ENCODE measurements at regions not wholly inside any gene's neighbourhood (a gene's known extent, or its start where the extent isn't known, plus 50 kb on each side); places are given as distances from the start of the nearest gene placed in this dataset.

- no peak for TF ChIP-seq CTCF (IDR thresholded peaks at IDR 0.05; ENCODE audit: borderline replicate concordance, insufficient read depth, low read depth, low read length)
- no peak overlapping the region for H3K4me3 ChIP-seq (ENCODE audit: low read depth, low read length)
These were observed 579.1 kb downstream of the CCSER2 start for GRCh38 chr10:84907461-84908009.

- no peak for TF ChIP-seq CTCF (IDR thresholded peaks at IDR 0.05; ENCODE audit: borderline replicate concordance, insufficient read depth, low read depth, low read length)
- H3K4me3 ChIP-seq (ENCODE audit: low read depth, low read length): no peak overlapping the region
These were observed 580.1 kb downstream of the CCSER2 start for GRCh38 chr10:84908491-84908890.

GRCh38 chr10:84921701-84922100, 593.3 kb downstream of the CCSER2 start:
- no peak overlapping the region for H3K4me3 ChIP-seq (ENCODE audit: low read depth, low read length)
- no peak for TF ChIP-seq CTCF (IDR thresholded peaks at IDR 0.05; ENCODE audit: borderline replicate concordance, insufficient read depth, low read depth, low read length)

- no peak for TF ChIP-seq CTCF (IDR thresholded peaks at IDR 0.05; ENCODE audit: borderline replicate concordance, insufficient read depth, low read depth, low read length)
- H3K4me3 ChIP-seq (ENCODE audit: low read depth, low read length): no peak overlapping the region
These were observed 595.7 kb downstream of the CCSER2 start for GRCh38 chr10:84924131-84924530.

- no peak for TF ChIP-seq CTCF (IDR thresholded peaks at IDR 0.05; ENCODE audit: borderline replicate concordance, insufficient read depth, low read depth, low read length)
These were observed 597.1 kb downstream of the CCSER2 start for GRCh38 chr10:84925495-84925894.

GRCh38 chr10:84933402-84933801, 605.0 kb downstream of the CCSER2 start:
- H3K4me3 ChIP-seq (ENCODE audit: low read depth, low read length): no peak overlapping the region
- TF ChIP-seq CTCF (IDR thresholded peaks at IDR 0.05; ENCODE audit: borderline replicate concordance, insufficient read depth, low read depth, low read length): no peak

More at GRCh38 chr10:84925495-84925894, 597.1 kb downstream of the CCSER2 start:
- no peak overlapping the region for H3K4me3 ChIP-seq (ENCODE audit: low read depth, low read length)

GRCh38 chr10:84935772-84936171, 607.4 kb downstream of the CCSER2 start:
- H3K4me3 ChIP-seq (ENCODE audit: low read depth, low read length): no peak overlapping the region
- no peak for TF ChIP-seq CTCF (IDR thresholded peaks at IDR 0.05; ENCODE audit: borderline replicate concordance, insufficient read depth, low read depth, low read length)
